Activated naive CD4-positive, alpha-beta T cell treated with anti-CD3 and anti-CD28 coated beads for 36 hours (primary cell): ENCODE measurements at regions not wholly inside any gene's neighbourhood (a gene's known extent, or its start where the extent isn't known, plus 50 kb on each side); places are given as distances from the start of the nearest gene placed in this dataset.

Experiments
- CTCF ChIA-PET: fragments of 350-600 bp; sonication (Branson Sonifier 250); formaldehyde crosslinking; loops from one replicate; lab custom pipeline; 2021; ENCODE audit warnings: antibody characterized with exemption; lab: Charles Lee
- DNase-seq: peaks from one replicate; pipeline ENCODE4 v3.0.0-alpha.2; 2020
- H3K27ac Mint-ChIP-seq: one replicate; pipeline ENCODE4 v1.8.0; 2021; ENCODE audit warnings: mild to moderate bottlenecking, mixed read lengths
- H3K27me3 Mint-ChIP-seq: one replicate; pipeline ENCODE4 v1.8.0; 2021; ENCODE audit warnings: low read depth, mixed read lengths
- H3K36me3 Mint-ChIP-seq: one replicate; pipeline ENCODE4 v1.8.0; 2021; ENCODE audit warnings: low read depth, mixed read lengths
- H3K4me1 Mint-ChIP-seq: one replicate; pipeline ENCODE4 v1.8.0; 2021; ENCODE audit warnings: low read depth, mixed read lengths
- H3K4me3 Mint-ChIP-seq: one replicate; pipeline ENCODE4 v1.8.0; 2021; ENCODE audit warnings: mild to moderate bottlenecking, moderate library complexity, mixed read lengths
- H3K9me3 Mint-ChIP-seq: one replicate; pipeline ENCODE4 v1.8.0; 2021; ENCODE audit warnings: mixed read lengths
- intact Hi-C: fragments of 100-400 bp; cut with micrococcal nuclease; formaldehyde crosslinking; loops from one replicate; pipeline ENCODE4 v1.15.1; 2023

DNA sequence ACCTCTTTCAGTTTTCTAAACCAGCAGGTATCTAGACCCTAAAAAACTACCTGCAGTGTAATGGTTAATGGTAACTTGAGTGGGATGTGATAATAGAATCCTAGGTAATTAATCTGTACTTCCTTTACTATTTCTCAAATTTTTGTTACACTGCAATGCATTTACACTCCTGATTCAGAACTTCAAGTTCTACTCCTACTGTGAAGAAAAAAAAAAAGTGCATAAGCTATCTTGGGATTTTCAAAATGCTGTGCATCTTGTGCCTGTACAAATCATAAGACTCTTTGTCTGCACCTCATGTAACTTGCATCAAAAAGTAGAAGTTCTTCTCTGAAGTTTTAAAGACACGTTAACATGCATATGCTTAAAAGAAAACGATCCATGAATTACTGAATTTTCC lies 554.1 kb downstream of the CETN3 start:
- DNase-seq, result no peak
- intact Hi-C loops, result no loop called here
- no peak overlapping the region for H3K27ac Mint-ChIP-seq
- H3K36me3 Mint-ChIP-seq, result no peaks in the 10 kb centered on the region
- H3K9me3 Mint-ChIP-seq, result no peaks in the 10 kb centered on the region
- no peak overlapping the region for H3K4me3 Mint-ChIP-seq
- CTCF ChIA-PET, result no interaction called here
- no peaks in the 10 kb centered on the region for H3K27me3 Mint-ChIP-seq
- no peaks in the 10 kb centered on the region for H3K4me1 Mint-ChIP-seq

GRCh38 chr5:89851911-89852310 lies 557.6 kb downstream of the CETN3 start:
- CTCF ChIA-PET, result no interaction called here
- Mint-ChIP-seq H3K27ac (no peak overlapping the region), H3K9me3 (no peaks in the 10 kb centered on the region), H3K4me1 (no peaks in the 10 kb centered on the region), H3K27me3 (no peaks in the 10 kb centered on the region), H3K4me3 (no peak overlapping the region), H3K36me3 (no peaks in the 10 kb centered on the region)
- intact Hi-C loops, result no loop called here
- DNase-seq, result no peak

DNA sequence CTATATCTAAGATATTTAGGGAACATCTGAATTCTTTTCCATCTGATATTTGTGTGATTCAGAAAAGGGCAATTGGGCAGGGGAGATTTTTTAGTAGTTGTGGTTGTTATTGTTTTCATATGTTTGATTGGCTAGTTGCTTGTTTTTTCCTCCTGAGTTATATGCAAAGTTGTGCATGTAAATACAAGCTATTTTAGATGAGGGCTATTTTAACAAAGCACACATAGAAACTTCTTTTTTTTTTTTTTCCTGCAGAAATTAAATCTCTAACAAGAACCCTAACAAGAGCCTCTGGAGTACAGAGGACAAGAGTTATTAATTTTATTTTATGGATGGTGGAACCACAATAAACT lies 559.1 kb downstream of the CETN3 start:
- no peaks in the 10 kb centered on the region for H3K4me1 Mint-ChIP-seq
- no peak overlapping the region for H3K27ac Mint-ChIP-seq
- no peaks in the 10 kb centered on the region for H3K27me3 Mint-ChIP-seq
- no peaks in the 10 kb centered on the region for H3K9me3 Mint-ChIP-seq
- intact Hi-C loops, result no loop called here
- no peaks in the 10 kb centered on the region for H3K36me3 Mint-ChIP-seq
- no peak overlapping the region for H3K4me3 Mint-ChIP-seq
- no peak for DNase-seq
- CTCF ChIA-PET, result no interaction called here

GRCh38 chr5:89849830-89850512 lies 559.6 kb downstream of the CETN3 start:
- DNase-seq, result no peak
- Mint-ChIP-seq H3K36me3 (no peaks in the 10 kb centered on the region), H3K27me3 (no peaks in the 10 kb centered on the region), H3K27ac (no peak overlapping the region), H3K9me3 (no peaks in the 10 kb centered on the region), H3K4me3 (no peak overlapping the region), H3K4me1 (no peaks in the 10 kb centered on the region)
- intact Hi-C loops, result no loop called here
- CTCF ChIA-PET, result no interaction called here

DNA sequence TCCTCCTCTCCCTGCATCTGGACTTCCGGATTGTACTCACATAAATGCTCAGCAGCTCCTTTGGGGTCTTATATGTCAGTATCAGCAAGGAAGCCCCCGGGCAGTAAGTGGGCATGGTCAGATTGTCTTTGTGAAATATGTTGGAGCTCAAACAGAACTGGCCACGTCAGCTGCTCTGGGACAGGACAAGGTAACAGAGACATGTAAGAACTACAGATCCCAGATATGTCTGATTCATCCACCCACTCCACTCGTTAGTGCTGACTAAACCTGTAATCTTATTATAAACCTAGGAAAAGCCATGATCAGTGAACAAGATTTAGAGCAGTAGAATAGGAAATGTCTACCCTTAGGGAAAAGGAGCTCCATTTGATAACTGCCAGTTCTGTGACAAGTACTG lies 561.8 kb downstream of the CETN3 start:
- H3K27ac Mint-ChIP-seq, result no peak overlapping the region
- H3K27me3 Mint-ChIP-seq, result no peaks in the 10 kb centered on the region
- intact Hi-C loops, result no loop called here
- H3K4me1 Mint-ChIP-seq, result no peaks in the 10 kb centered on the region
- CTCF ChIA-PET, result no interaction called here
- H3K4me3 Mint-ChIP-seq, result no peak overlapping the region
- DNase-seq, result no peak
- H3K36me3 Mint-ChIP-seq, result no peaks in the 10 kb centered on the region
- H3K9me3 Mint-ChIP-seq, result no peaks in the 10 kb centered on the region

GRCh38 chr5:89844548-89844947 lies 565.0 kb downstream of the CETN3 start:
- Mint-ChIP-seq H3K4me3 (no peak overlapping the region), H3K36me3 (no peaks in the 10 kb centered on the region), H3K27me3 (no peaks in the 10 kb centered on the region), H3K4me1 (no peaks in the 10 kb centered on the region), H3K9me3 (no peaks in the 10 kb centered on the region), H3K27ac (no peak overlapping the region)
- intact Hi-C loops, result no loop called here
- CTCF ChIA-PET, result no interaction called here
- DNase-seq, result no peak

DNA sequence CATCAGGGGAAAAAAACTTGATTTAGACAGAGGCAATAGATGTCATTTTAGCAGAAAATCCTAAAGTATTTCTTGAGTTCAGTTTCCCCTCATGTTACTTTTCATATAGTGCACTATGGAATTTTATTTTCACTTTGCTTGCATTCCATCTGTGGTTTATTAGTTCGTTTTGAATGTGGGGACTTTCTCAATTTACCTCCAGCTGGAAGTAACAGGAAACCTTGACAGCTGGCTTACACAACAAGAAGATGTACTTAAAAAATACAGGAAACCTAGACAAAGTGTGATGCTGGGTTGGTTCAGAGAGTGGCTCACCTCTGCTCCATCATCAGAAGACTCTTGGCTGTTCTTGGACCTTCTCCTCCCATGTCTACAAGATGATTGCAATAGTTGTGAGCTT lies 567.0 kb downstream of the CETN3 start:
- no peak for DNase-seq
- Mint-ChIP-seq H3K27ac (no peak overlapping the region), H3K9me3 (no peaks in the 10 kb centered on the region), H3K27me3 (no peaks in the 10 kb centered on the region), H3K36me3 (no peaks in the 10 kb centered on the region), H3K4me1 (no peaks in the 10 kb centered on the region), H3K4me3 (no peak overlapping the region)
- CTCF ChIA-PET, result no interaction called here
- intact Hi-C loops, result no loop called here

GRCh38 chr5:89840906-89841305 lies 568.6 kb downstream of the CETN3 start:
- H3K9me3 Mint-ChIP-seq, result no peaks in the 10 kb centered on the region
- H3K36me3 Mint-ChIP-seq, result no peaks in the 10 kb centered on the region
- intact Hi-C loops, result no loop called here
- H3K27ac Mint-ChIP-seq, result no peak overlapping the region
- H3K4me3 Mint-ChIP-seq, result no peak overlapping the region
- DNase-seq, result no peak
- no peaks in the 10 kb centered on the region for H3K4me1 Mint-ChIP-seq
- H3K27me3 Mint-ChIP-seq, result no peaks in the 10 kb centered on the region
- CTCF ChIA-PET, result interaction anchor here (0.7 kb wide), 1 partner anchor 212 kb away, joined by 3 read pairs; no protein-coding TSS in a partner anchor

- Mint-ChIP-seq H3K27me3 (no peaks in the 10 kb centered on the region), H3K4me1 (no peaks in the 10 kb centered on the region), H3K4me3 (no peak overlapping the region), H3K9me3 (peaks cover 5% of the 10 kb centered on the region), H3K36me3 (no peaks in the 10 kb centered on the region), H3K27ac (no peak overlapping the region)
- intact Hi-C loops, result no loop called here
- DNase-seq, result no peak
- CTCF ChIA-PET, result no interaction called here
Observed at GRCh38 chr5:89830691-89831090, 578.9 kb downstream of the CETN3 start.

DNA sequence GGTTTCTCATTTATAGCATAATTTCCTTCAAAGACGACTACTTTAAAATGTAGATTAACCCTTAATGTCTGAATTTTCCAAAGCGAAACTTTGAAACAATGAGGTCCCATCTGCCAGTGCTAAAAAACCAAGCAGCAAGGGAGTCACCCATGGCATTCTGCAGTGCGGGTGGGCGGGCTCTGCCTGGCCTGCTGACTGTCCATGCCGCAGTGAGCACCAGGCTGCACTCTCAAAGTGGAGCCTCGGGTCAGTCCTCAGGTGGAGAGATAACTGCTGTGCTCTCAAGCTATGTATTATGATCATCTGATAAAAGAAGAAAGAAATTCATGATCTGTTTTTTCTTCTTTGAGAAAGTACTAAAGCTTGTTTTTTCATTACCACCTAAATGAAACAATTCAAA lies 581.6 kb downstream of the CETN3 start:
- DNase-seq, result no peak
- no peak overlapping the region for H3K4me3 Mint-ChIP-seq
- no peak overlapping the region for H3K27ac Mint-ChIP-seq
- no peaks in the 10 kb centered on the region for H3K27me3 Mint-ChIP-seq
- no peaks in the 10 kb centered on the region for H3K4me1 Mint-ChIP-seq
- intact Hi-C loops, result no loop called here
- CTCF ChIA-PET, result no interaction called here
- H3K9me3 Mint-ChIP-seq, result peaks cover 8% of the 10 kb centered on the region
- no peaks in the 10 kb centered on the region for H3K36me3 Mint-ChIP-seq

GRCh38 chr5:89827359-89827758 lies 582.2 kb downstream of the CETN3 start:
- H3K4me1 Mint-ChIP-seq, result no peaks in the 10 kb centered on the region
- H3K36me3 Mint-ChIP-seq, result no peaks in the 10 kb centered on the region
- CTCF ChIA-PET, result no interaction called here
- H3K4me3 Mint-ChIP-seq, result no peak overlapping the region
- intact Hi-C loops, result no loop called here
- no peak overlapping the region for H3K27ac Mint-ChIP-seq
- DNase-seq, result no peak
- H3K9me3 Mint-ChIP-seq, result peaks cover 8% of the 10 kb centered on the region
- H3K27me3 Mint-ChIP-seq, result no peaks in the 10 kb centered on the region

GRCh38 chr5:89826938-89827337 lies 582.6 kb downstream of the CETN3 start:
- Mint-ChIP-seq H3K9me3 (peaks cover 8% of the 10 kb centered on the region), H3K4me1 (no peaks in the 10 kb centered on the region), H3K36me3 (no peaks in the 10 kb centered on the region), H3K27ac (no peak overlapping the region), H3K4me3 (no peak overlapping the region), H3K27me3 (no peaks in the 10 kb centered on the region)
- intact Hi-C loops, result no loop called here
- CTCF ChIA-PET, result no interaction called here
- no peak for DNase-seq

DNA sequence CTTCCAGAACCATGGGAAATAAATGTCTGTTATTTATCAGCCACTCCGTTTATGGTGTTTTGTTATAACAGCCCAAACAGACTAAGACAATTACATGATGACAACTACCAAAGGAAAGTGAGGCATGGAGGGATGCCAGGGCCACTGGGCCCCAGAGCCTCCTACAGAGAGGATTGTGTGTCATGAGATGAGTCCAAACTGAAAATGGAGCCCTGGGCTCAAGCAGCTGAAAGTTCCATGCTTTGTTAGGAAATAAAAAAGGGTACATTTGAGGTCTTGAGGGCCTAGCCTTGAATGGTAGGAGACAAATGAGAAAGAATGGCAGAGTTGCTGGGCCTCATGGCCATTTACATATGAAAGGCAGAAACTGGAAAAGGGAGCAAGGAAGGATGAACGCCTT lies 586.5 kb downstream of the CETN3 start:
- Mint-ChIP-seq H3K9me3 (peaks cover 5% of the 10 kb centered on the region), H3K4me1 (no peaks in the 10 kb centered on the region), H3K36me3 (no peaks in the 10 kb centered on the region), H3K27ac (no peak overlapping the region), H3K4me3 (no peak overlapping the region), H3K27me3 (no peaks in the 10 kb centered on the region)
- CTCF ChIA-PET, result no interaction called here
- no peak for DNase-seq
- intact Hi-C loops, result no loop called here
